Daoy (cell line): ENCODE measurements at regions not wholly inside any gene's neighbourhood (a gene's known extent, or its start where the extent isn't known, plus 50 kb on each side); places are given as distances from the start of the nearest gene placed in this dataset.

Experiments used
- DNase-seq: peaks from one replicate; pipeline ENCODE4 v3.0.0-alpha.2; 2015; ENCODE audit warnings: low read depth

DNA sequence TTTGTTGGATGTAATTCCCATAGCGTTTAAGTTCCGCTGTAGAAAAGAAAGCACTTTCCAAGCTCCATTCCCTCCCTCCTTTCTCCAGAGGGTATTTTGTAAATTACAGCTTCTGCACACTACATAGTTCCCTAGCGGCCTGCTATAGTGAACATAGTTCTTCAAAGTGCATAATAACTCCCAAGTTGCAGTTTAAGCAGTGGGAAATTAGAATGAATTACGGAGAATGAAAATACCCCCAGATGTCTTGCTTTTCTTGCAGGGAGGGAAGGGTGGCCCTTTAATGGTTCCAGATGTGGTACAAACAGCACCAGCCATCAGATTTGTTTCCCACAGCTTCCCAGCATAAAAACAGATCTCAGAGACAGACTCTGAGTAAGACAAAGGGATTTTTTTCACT lies 893.9 kb downstream of the SUCLG1 start:
- DNase-seq: no peak

DNA sequence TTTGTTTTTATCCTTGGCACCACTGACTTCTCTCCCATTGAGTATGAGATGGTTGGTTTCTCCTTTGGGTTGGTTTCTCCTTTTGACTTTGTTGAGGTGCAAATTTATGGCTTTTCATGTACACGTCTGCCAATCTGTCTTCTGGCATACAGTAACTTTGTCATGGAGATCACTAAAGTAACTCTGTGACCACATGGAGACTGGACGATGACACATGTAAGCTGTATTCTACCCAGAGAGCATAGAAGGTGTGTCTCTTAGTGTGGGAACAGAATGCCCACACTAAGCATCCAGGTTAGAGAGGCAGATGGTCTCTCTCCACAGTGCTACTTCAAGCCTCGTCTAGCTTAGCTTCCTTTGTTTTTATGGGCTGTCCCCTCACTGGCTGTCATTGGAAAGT lies 897.5 kb downstream of the SUCLG1 start:
- no peak for DNase-seq

DNA sequence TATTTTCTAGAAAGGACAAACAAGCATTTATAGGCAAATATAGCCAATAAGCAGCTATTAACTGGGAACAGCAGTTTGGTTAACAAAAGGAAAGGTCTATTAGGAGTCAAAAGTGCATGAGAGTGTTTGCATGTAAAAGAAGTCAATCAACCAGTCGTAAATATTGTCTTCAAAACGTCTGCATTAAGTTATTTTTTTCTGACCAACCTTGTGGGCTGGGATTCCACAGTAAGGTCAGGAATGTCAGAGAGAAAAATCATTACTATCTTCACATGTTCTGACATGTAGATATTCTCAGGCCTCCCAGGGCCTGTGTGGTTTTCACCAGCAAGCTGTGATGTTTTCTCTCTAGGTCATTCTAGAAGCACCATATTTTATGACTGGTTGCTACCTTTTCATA lies 922.5 kb downstream of the SUCLG1 start:
- DNase-seq: no peak

DNA sequence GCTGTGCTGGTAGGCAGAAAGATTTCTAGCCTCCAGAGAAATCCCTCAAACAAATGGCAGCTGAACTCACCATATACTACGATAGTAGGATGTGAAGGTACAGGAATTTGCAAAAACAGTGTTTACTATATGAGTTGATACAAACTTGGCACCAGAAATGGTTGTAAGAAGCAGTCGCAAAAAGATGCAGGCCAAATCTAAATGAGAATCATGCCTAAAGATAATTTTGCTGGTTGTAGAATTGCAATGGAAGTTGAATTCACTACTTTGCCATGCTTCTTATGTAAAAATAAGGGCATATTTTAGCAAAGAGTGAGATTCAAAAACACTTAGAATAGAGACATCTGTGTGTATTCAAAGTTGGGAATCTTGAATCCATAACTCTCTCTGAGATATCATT lies 924.7 kb downstream of the SUCLG1 start:
- DNase-seq: no peak

DNA sequence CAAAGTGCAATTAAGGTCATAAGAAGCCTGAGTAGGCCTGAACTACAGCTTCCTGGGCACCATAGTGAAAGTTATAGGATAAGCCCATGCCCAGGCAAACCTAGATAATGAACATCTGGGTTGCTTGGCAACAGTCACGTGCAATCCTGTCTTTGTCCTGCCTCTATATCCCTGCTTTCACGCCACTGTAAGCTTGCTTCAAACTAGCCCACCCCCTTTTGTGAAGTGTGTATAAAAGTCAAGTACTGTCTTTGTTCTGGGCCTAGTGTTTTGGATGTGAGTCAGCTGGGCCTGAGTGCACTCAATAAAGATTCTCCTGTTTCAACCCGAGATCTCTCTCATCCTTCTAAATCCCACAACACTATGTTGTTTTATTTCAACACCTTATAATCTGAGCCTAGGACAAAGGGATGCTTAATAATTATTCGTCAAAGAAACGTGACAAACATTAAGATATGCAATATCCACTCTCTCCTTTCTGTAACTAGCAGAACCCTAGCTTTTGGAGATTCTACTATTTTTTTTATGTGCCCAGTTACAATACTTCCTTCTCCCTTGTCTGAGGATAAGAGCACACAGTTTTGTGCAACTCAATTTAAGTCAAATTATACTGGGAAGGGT lies 927.8 kb downstream of the SUCLG1 start:
- DNase-seq: no peak

- no peak for DNase-seq
Measured at GRCh38 chr2:83528767-83529166, 930.3 kb downstream of the SUCLG1 start.

- no peak for DNase-seq
Measured at GRCh38 chr2:83522891-83523493, 936.1 kb downstream of the SUCLG1 start.

- peak; percentile 5 for DNase-seq
Measured at GRCh38 chr2:83517727-83518368, 941.2 kb downstream of the SUCLG1 start.

DNA sequence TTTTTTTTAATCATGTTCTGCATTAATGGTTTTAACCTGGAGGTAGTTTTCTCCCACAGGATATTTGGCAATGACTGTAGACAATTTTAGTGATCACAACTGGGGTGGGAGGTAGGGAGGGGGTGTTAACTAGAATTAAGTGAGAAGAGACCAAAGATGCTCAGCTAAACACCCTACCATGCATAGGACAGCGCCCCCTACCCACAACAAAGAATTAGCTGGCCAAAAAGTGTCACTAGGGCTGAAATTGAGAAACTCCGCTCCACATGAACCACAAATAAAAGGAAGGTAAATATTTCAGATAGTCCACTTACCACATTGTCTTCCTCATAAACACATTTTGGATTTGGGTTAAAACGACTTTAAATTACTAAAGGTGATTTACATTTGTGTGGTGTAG lies 942.6 kb downstream of the SUCLG1 start:
- DNase-seq: no peak

GRCh38 chr2:83487451-83487850 lies 971.6 kb downstream of the SUCLG1 start:
- DNase-seq: no peak

- DNase-seq: no peak
Measured at GRCh38 chr2:83481436-83481835, 977.6 kb downstream of the SUCLG1 start.

DNA sequence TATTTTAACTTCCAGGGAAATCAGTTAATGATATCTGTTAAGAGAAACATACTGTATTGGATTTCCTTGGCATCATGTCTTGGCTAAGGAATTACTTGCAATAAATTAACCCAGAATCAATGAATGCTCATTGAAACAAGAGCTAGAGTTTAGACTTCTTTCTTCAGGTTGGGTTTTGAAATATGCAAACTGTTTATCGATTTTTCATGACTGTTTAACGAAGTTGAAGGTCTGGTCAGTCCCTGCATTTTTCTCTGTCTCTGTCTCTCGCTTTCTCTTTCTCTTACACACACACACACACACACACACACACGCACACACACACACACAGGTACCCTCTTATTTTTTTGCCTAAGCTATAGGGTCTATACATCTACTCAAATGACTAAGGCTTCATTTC lies 981.0 kb downstream of the SUCLG1 start:
- DNase-seq: no peak

- DNase-seq: no peak
Measured at GRCh38 chr2:83475371-83475770, 983.7 kb downstream of the SUCLG1 start.

DNA sequence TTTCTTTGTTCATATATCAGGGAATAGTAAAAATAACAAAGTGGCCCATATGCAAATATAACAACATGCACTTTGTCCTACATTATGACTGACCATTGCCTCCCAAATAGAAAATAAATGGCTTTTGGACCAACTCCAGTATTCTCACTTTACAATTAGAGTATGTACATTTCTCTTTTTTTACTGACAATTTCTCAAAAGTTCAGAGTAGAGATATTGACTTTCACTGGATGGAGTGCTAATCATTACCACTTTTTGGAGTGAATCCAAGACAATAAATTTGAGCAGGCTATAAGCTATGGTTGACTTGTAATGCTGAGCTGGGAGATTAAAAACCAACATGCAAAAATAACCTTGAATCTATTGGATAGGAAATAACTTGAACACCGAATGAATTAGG lies 987.4 kb downstream of the SUCLG1 start:
- no peak for DNase-seq

DNA sequence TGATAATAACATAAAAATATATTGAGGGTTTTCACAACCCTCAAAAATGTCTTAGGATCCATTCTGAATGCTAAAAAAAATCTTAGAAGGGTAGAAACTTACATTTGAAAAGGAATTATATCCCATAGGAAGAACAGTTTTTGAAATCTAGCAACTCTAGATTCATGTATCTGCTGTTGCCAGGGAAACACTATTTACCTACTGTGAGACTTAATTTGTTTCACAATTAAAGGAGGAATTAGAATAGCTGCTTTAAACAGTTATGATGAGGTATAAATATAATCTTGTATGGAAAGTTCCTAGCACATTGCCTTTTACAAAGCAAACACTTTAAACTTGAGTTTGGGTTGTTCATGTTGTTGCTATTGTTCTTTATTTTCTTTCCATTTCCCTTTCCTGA lies 988.2 kb downstream of the SUCLG1 start:
- no peak for DNase-seq

DNA sequence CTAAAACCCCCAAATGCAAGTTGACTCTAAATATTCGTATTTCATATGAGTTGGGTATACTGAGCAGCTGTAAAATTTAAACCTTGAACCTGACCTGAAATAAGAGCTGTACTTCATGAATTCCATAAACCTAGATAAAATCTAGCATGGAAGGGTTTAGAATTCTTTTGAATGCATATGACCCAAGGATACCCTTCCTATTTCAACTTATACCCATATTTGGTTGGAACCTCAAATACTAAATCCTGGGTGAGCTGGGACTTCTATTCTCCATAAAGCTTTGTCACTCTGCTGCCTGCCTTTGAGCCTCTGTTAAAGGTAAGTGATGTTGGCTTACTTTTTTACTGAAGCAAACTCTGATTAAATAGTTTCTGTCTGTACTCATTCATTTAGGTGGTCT lies 994.6 kb downstream of the SUCLG1 start:
- DNase-seq: no peak

- no peak for DNase-seq
Measured at GRCh38 chr2:83462881-83463280, 996.2 kb downstream of the SUCLG1 start.

DNA sequence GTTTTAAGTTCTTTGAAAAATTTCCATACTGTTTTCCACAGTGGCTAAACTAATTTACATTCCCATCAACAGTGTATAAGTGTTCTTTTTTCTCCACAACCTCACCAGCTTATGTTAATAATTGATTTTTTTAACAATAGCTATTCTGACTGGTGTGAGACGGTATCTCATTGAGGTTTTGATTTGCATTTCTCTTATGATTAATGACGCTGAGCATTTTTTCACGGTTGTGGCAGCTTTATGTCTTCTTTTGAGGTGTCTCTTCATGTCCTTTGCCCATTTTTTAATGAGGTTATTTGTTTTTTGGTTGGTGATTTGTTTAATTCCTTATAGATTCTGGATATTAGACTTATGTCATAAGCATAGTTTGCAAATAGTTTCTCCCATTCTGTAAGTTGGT lies 997.9 kb downstream of the SUCLG1 start:
- DNase-seq: no peak

GRCh38 chr2:83459456-83459855 lies 999.6 kb downstream of the SUCLG1 start:
- DNase-seq: no peak

GRCh38 chr2:83435989-83436388 lies 1023.1 kb downstream of the SUCLG1 start:
- DNase-seq: no peak

DNA sequence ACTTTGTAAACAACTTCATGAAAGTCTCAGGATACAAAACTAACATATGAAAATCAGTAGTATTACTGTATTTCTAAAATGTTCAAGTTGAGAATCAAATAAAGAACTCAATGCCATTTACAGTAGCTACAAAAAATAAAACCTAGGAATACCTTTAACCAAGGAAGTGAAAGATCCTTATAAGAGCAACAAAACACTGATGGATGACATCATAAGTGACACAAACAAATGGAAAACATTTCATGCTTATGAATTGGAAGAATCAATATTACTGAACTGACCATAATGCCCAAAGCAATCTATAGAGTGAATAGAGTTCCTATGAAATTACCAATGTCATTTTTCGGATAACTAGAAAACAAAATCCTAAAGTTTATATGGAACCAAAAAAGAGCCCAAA lies 1038.1 kb downstream of the SUCLG1 start:
- no peak for DNase-seq

DNA sequence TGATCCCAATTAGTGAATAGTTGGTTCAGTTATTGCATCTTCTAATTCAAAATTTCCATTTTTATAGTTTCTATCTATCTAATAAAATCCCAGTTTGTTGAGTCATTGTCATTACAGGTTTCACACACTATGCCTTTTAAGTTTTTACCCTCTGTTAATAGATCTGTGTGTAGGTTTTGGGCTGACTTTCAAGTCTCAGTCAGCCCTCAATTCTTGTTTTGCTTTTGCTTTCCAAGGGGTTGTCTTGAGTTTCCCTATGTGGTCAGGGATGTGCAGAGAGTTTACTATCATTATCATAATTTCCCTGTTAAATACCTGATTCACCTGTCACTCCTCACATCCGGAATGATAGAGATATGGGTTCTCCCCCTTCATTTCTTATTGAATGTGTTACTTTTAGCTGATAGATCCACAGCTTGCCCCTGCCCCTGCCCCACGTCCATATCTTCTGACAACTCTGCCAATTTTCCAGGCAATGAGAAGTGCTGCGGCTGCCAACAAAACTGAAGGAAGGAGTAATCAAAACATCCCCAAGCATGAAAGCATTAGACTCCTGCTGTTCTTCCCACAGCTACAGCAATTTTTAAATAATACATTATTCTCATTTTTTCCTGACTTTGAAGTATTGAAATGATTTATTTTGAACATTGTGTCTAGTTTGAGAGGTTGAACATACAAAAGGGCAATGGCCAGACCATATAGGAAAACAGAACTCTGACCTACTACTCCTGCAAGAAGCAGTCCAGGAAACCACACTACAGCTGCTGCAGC lies 1064.8 kb downstream of the SUCLG1 start:
- DNase-seq: no peak

DNA sequence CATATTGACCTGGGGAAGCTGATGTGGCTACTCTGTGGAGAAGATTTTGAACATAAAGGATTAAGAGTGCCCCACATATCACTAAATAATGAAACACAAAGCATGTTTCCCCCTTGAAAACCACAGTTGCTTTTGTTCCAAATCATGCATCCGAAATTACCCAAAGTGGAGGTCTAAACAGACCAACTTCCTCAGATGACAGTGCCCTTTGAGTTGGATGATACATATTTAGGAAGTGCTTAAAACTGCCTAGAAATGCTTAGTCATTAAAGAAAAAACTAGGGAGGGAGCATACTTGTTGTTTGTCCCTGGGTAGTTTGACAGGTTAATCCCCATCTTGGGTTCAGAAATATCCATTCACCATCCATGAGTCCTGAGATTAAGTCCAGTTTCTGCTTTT lies 1070.3 kb downstream of the SUCLG1 start:
- DNase-seq: no peak
